ENCODE measurements at regions not wholly inside any gene's neighbourhood (a gene's known extent, or its start where the extent isn't known, plus 50 kb on each side); places are given as distances from the start of the nearest gene placed in this dataset.

DNA sequence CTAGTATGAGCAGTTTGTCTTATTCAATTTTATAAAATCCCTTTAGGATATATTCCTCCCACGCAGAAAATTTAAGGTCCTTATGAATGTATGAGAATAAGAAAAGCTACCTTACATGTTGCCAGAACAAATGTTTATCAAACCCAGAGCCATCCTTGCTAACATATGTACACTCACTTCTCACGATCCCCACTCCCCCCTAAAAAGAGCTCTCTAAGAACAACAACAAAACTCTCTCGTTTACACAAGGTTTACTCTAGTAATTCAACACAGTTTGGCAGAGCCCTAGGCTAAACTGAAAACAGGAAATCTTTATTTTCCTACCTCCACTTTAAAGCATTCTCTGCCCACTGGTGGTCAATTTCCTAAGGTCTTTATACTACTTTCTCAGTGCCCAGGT lies 504.9 kb downstream of the ZEB2 start:
- Histone ChIP-seq H3K4me1 (ENCODE audit: control insufficient read depth, insufficient read depth, low read length, poor library complexity, severe bottlenecking) (no peaks in the 10 kb centered on the region), H3K9me3 (ENCODE audit: control insufficient read depth, low read length) (no peaks in the 10 kb centered on the region), H3K27ac (ENCODE audit: low read depth, low read length, severe bottlenecking) (no peak overlapping the region), H3K36me3 (ENCODE audit: control insufficient read depth, insufficient read depth, low read length) (no peaks in the 10 kb centered on the region), H3K4me3 (ENCODE audit: extremely low read depth, insufficient read depth, low read length, poor library complexity, severe bottlenecking) (no peak overlapping the region)
- 67 to 83% methylated on average over 2 of the region's 3 CpGs for WGBS, 2 experiments (ENCODE audit: insufficient coverage in 2 of 2)

GRCh38 chr2:144014103-144014502 lies 505.8 kb downstream of the ZEB2 start:
- WGBS, 2 experiments (ENCODE audit: insufficient coverage in 2 of 2), result 93% methylated on average over 2 of the region's 5 CpGs; no CpG with 5 or more reads in 1 of the 2 experiments
- Histone ChIP-seq H3K27ac (ENCODE audit: low read depth, low read length, severe bottlenecking) (no peak overlapping the region), H3K4me1 (ENCODE audit: control insufficient read depth, insufficient read depth, low read length, poor library complexity, severe bottlenecking) (no peaks in the 10 kb centered on the region)

DNA sequence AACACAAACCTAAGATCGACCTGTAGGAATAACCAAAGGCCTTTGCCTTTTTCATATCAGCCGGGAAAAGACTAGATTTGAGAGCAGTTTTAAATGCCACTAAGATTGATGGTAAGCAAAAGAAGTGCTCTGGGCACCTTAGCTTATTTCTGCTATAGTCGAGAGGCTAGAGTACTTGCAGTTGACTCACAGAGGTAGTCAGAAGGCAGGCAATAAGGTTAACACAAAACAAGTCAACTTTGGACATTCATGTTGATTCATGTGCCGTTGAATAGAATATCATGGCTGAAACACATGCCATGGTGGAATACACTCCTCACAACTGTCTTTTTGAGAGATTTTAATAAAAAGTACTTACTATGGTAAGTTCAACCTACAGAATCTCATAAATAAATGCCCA lies 507.6 kb downstream of the ZEB2 start:
- Histone ChIP-seq H3K27ac (ENCODE audit: low read depth, low read length, severe bottlenecking) (no peak overlapping the region), H3K9me3 (ENCODE audit: control insufficient read depth, low read length) (no peaks in the 10 kb centered on the region), H3K36me3 (ENCODE audit: control insufficient read depth, insufficient read depth, low read length) (no peaks in the 10 kb centered on the region), H3K4me3 (ENCODE audit: extremely low read depth, insufficient read depth, low read length, poor library complexity, severe bottlenecking) (no peak overlapping the region), H3K4me1 (ENCODE audit: control insufficient read depth, insufficient read depth, low read length, poor library complexity, severe bottlenecking) (no peaks in the 10 kb centered on the region)
- 97% methylated on average over 3 to 4 of the region's 4 CpGs for WGBS, 2 experiments (ENCODE audit: insufficient coverage in 2 of 2)

More at GRCh38 chr2:144014103-144014502, 505.8 kb downstream of the ZEB2 start:
- no peaks in the 10 kb centered on the region for H3K9me3 ChIP-seq (ENCODE audit: control insufficient read depth, low read length)
- H3K36me3 ChIP-seq (ENCODE audit: control insufficient read depth, insufficient read depth, low read length), result no peaks in the 10 kb centered on the region
- no peak overlapping the region for H3K4me3 ChIP-seq (ENCODE audit: extremely low read depth, insufficient read depth, low read length, poor library complexity, severe bottlenecking)

- Histone ChIP-seq H3K27ac (ENCODE audit: low read depth, low read length, severe bottlenecking) (no peak overlapping the region), H3K36me3 (ENCODE audit: control insufficient read depth, insufficient read depth, low read length) (no peaks in the 10 kb centered on the region), H3K9me3 (ENCODE audit: control insufficient read depth, low read length) (no peaks in the 10 kb centered on the region), H3K4me1 (ENCODE audit: control insufficient read depth, insufficient read depth, low read length, poor library complexity, severe bottlenecking) (no peaks in the 10 kb centered on the region), H3K4me3 (ENCODE audit: extremely low read depth, insufficient read depth, low read length, poor library complexity, severe bottlenecking) (no peak overlapping the region)
- WGBS, 2 experiments (ENCODE audit: insufficient coverage in 2 of 2), result no CpG with 5 or more reads among the region's 2 CpGs
Measured at GRCh38 chr2:144011553-144011952, 508.4 kb downstream of the ZEB2 start.

- no peak overlapping the region for H3K27ac ChIP-seq (ENCODE audit: low read depth, low read length, severe bottlenecking)
- no peak overlapping the region for H3K4me3 ChIP-seq (ENCODE audit: extremely low read depth, insufficient read depth, low read length, poor library complexity, severe bottlenecking)
- no peaks in the 10 kb centered on the region for H3K4me1 ChIP-seq (ENCODE audit: control insufficient read depth, insufficient read depth, low read length, poor library complexity, severe bottlenecking)
- H3K9me3 ChIP-seq (ENCODE audit: control insufficient read depth, low read length), result no peaks in the 10 kb centered on the region
- no peaks in the 10 kb centered on the region for H3K36me3 ChIP-seq (ENCODE audit: control insufficient read depth, insufficient read depth, low read length)
Measured at GRCh38 chr2:144011098-144011497, 508.8 kb downstream of the ZEB2 start.

- no peaks in the 10 kb centered on the region for H3K4me1 ChIP-seq (ENCODE audit: control insufficient read depth, insufficient read depth, low read length, poor library complexity, severe bottlenecking)
- no peaks in the 10 kb centered on the region for H3K36me3 ChIP-seq (ENCODE audit: control insufficient read depth, insufficient read depth, low read length)
- no peak overlapping the region for H3K4me3 ChIP-seq (ENCODE audit: extremely low read depth, insufficient read depth, low read length, poor library complexity, severe bottlenecking)
- H3K9me3 ChIP-seq (ENCODE audit: control insufficient read depth, low read length), result no peaks in the 10 kb centered on the region
- H3K27ac ChIP-seq (ENCODE audit: low read depth, low read length, severe bottlenecking), result no peak overlapping the region
- 91 to 100% methylated on average over 1 of the region's 1 CpG for WGBS, 2 experiments (ENCODE audit: insufficient coverage in 2 of 2)
Measured at GRCh38 chr2:144010096-144010836, 509.7 kb downstream of the ZEB2 start.

DNA sequence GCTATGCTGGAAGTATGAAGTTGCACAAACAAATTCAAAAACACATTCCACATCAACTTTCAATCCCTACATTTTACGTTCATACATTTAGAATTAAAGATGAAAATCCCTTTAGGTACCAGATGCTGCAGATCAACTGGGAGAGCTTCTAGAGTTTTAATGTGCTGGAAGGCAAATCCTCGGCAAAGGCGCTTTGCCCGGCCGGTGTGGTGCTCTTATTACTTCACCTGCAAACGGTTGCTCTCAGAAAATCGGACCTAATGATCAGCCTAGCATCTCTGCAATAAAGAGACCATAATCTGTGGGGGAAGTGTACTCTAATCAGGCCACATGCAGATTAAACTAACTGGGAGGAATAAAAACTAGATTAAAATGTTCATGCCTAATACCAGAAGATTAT lies 513.8 kb downstream of the ZEB2 start:
- H3K4me1 ChIP-seq (ENCODE audit: control insufficient read depth, insufficient read depth, low read length, poor library complexity, severe bottlenecking), result no peaks in the 10 kb centered on the region
- H3K27ac ChIP-seq (ENCODE audit: low read depth, low read length, severe bottlenecking), result no peak overlapping the region
- H3K9me3 ChIP-seq (ENCODE audit: control insufficient read depth, low read length), result no peaks in the 10 kb centered on the region
- H3K4me3 ChIP-seq (ENCODE audit: extremely low read depth, insufficient read depth, low read length, poor library complexity, severe bottlenecking), result no peak overlapping the region
- no peaks in the 10 kb centered on the region for H3K36me3 ChIP-seq (ENCODE audit: control insufficient read depth, insufficient read depth, low read length)
- 100% methylated on average over 4 to 7 of the region's 7 CpGs for WGBS, 2 experiments (ENCODE audit: insufficient coverage in 2 of 2)

DNA sequence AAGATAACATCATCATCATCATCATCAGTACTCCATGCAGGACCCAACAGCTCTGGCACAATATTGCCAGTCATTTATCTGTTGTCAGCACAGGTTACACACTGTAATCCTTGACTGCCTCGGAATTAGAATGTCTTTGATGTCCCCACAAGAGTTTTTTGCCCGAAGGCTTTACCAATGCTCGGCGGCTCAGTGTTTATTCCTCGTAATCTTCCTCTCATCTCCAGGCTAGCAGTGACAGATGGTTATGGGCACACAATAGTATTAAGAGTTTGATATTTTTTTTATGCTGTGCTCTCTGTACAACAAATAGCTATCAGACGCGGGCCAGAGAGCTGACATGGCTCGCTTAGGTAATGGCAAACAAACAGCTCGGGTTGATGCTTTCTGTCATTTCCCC lies 515.2 kb downstream of the ZEB2 start:
- no peaks in the 10 kb centered on the region for H3K9me3 ChIP-seq (ENCODE audit: control insufficient read depth, low read length)
- no peak overlapping the region for H3K4me3 ChIP-seq (ENCODE audit: extremely low read depth, insufficient read depth, low read length, poor library complexity, severe bottlenecking)
- 83 to 88% methylated on average over 4 to 7 of the region's 9 CpGs for WGBS, 2 experiments (ENCODE audit: insufficient coverage in 2 of 2)
- no peak overlapping the region for H3K27ac ChIP-seq (ENCODE audit: low read depth, low read length, severe bottlenecking)
- no peaks in the 10 kb centered on the region for H3K4me1 ChIP-seq (ENCODE audit: control insufficient read depth, insufficient read depth, low read length, poor library complexity, severe bottlenecking)
- no peaks in the 10 kb centered on the region for H3K36me3 ChIP-seq (ENCODE audit: control insufficient read depth, insufficient read depth, low read length)

DNA sequence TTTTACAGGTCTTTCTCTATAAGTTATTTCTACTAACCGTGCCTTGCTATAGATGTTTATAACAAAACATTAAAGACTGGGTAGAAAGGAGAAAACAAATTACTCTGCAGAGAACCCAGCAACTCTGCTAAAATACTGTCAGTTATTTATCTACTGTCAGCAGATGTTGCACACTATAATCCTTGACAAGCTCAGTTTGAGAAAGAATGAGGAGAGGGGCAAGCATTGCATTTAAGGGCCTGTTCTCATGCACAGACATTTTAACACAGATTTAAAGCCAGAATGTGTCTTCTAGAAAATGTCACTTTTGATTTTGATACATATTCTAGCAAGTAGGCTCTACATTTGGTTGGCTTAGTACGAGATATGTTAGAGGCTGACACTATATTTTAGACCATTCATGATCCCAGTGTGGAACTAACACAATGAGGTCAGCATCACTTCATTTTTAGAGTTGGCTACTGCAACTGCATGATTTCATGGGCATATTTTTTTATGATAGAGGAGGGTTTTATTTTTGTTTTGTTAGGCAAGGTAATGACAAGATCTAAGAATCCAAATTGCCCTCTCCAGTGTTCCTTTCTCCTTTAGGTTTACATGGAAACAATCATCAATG lies 516.4 kb downstream of the ZEB2 start:
- no CpG with 5 or more reads among the region's 2 CpGs for WGBS, 2 experiments (ENCODE audit: insufficient coverage in 2 of 2)
- H3K27ac ChIP-seq (ENCODE audit: low read depth, low read length, severe bottlenecking), result no peak overlapping the region
- H3K4me3 ChIP-seq (ENCODE audit: extremely low read depth, insufficient read depth, low read length, poor library complexity, severe bottlenecking), result no peak overlapping the region
- no peaks in the 10 kb centered on the region for H3K9me3 ChIP-seq (ENCODE audit: control insufficient read depth, low read length)
- no peaks in the 10 kb centered on the region for H3K36me3 ChIP-seq (ENCODE audit: control insufficient read depth, insufficient read depth, low read length)
- H3K4me1 ChIP-seq (ENCODE audit: control insufficient read depth, insufficient read depth, low read length, poor library complexity, severe bottlenecking), result no peaks in the 10 kb centered on the region

DNA sequence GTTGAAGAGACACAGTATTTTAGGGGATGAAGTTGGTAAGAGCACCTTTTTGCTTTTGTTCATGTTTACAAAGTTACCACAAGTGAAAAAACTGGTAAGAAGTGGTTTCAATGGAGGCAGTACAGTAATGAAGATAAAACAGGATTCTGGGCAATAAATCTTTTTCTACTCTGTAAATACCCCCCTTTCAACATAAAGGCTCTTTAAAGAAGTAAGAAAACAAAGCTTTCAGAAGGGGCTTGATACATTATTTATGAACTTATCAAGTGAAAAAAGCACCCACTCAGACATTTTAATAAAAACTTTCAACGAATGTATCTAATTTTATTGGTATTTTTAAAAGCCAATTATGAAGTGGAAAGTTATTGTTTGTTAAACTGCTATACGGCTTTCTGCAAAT lies 522.9 kb downstream of the ZEB2 start:
- H3K4me1 ChIP-seq (ENCODE audit: control insufficient read depth, insufficient read depth, low read length, poor library complexity, severe bottlenecking), result no peaks in the 10 kb centered on the region
- WGBS, 2 experiments (ENCODE audit: insufficient coverage in 2 of 2), result no CpG with 5 or more reads among the region's 2 CpGs

DNA sequence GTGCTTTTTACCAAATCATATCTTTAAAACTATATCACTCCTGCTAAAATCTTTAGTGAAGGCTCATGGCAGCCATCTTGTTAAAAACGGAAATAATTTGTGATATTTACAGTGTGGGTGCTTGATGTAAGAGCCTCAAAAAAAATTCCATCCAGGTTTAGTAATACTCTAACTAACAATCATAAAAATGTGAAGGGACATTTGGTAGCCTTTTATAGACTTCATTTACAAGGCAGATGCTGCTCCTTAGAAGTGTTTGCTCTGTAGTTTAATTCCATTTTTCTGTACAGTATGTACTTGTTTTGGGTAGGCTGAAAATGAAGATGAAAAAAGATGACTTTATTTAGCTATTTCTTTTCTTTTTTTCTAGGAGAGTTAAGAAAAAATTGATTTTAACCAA lies 525.0 kb downstream of the ZEB2 start:
- H3K4me3 ChIP-seq (ENCODE audit: extremely low read depth, insufficient read depth, low read length, poor library complexity, severe bottlenecking), result no peak overlapping the region
- no peak overlapping the region for H3K27ac ChIP-seq (ENCODE audit: low read depth, low read length, severe bottlenecking)

More for the DNA sequence above, 522.9 kb downstream of the ZEB2 start:
- no peaks in the 10 kb centered on the region for H3K36me3 ChIP-seq (ENCODE audit: control insufficient read depth, insufficient read depth, low read length)
- no peak overlapping the region for H3K4me3 ChIP-seq (ENCODE audit: extremely low read depth, insufficient read depth, low read length, poor library complexity, severe bottlenecking)
- H3K9me3 ChIP-seq (ENCODE audit: control insufficient read depth, low read length), result no peaks in the 10 kb centered on the region
- H3K27ac ChIP-seq (ENCODE audit: low read depth, low read length, severe bottlenecking), result no peak overlapping the region

More for the DNA sequence above, 525.0 kb downstream of the ZEB2 start:
- Histone ChIP-seq H3K9me3 (ENCODE audit: control insufficient read depth, low read length) (peaks cover 5% of the 10 kb centered on the region), H3K36me3 (ENCODE audit: control insufficient read depth, insufficient read depth, low read length) (no peaks in the 10 kb centered on the region), H3K4me1 (ENCODE audit: control insufficient read depth, insufficient read depth, low read length, poor library complexity, severe bottlenecking) (no peaks in the 10 kb centered on the region)
- WGBS, 2 experiments (ENCODE audit: insufficient coverage in 2 of 2), result no CpG with 5 or more reads among the region's 1 CpG
